HUES48 (cell line): ENCODE measurements at regions not wholly inside any gene's neighbourhood (a gene's known extent, or its start where the extent isn't known, plus 50 kb on each side); places are given as distances from the start of the nearest gene placed in this dataset.

Experiments
- H3K27ac ChIP-seq: one replicate; pipeline ENCODE4 v1.7.0; 2013; ENCODE audit warnings: low read depth, low read length, inconsistent platforms
- H3K27me3 ChIP-seq: 2 replicates; pipeline ENCODE4 v1.6.1; 2013; ENCODE audit warnings: mild to moderate bottlenecking, low read length; ENCODE audit not compliant: control insufficient read depth, insufficient read depth
- H3K36me3 ChIP-seq: 2 replicates; pipeline ENCODE4 v1.6.1; 2013; ENCODE audit warnings: low read length; ENCODE audit not compliant: control insufficient read depth, insufficient read depth
- H3K4me1 ChIP-seq: 2 replicates; pipeline ENCODE4 v1.6.1; 2013; ENCODE audit warnings: mild to moderate bottlenecking, low read length; ENCODE audit not compliant: control insufficient read depth, insufficient read depth
- H3K4me3 ChIP-seq: 2 replicates; pipeline ENCODE4 v1.5.1; 2013; ENCODE audit warnings: mild to moderate bottlenecking, low read depth, low read length
- H3K9ac ChIP-seq: 2 replicates; pipeline ENCODE4 v1.6.1; 2013; ENCODE audit warnings: mild to moderate bottlenecking, low read depth, low read length, moderate library complexity
- H3K9me3 ChIP-seq: 2 replicates; pipeline ENCODE4 v1.6.1; 2013; ENCODE audit warnings: low read length; ENCODE audit not compliant: control insufficient read depth, insufficient read depth

- Histone ChIP-seq H3K36me3 (no peaks in the 10 kb centered on the region), H3K9me3 (no peaks in the 10 kb centered on the region), H3K27me3 (no peaks in the 10 kb centered on the region), H3K9ac (no peak overlapping the region), H3K27ac (no peak overlapping the region), H3K4me3 (no peak overlapping the region), H3K4me1 (no peaks in the 10 kb centered on the region; the same call in 1 of the 2 replicates)
These were observed 364.6 kb upstream of the SULF2 start for GRCh38 chr20:48149902-48150301.

GRCh38 chr20:48148916-48149672 is 363.8 kb upstream of the SULF2 start:
- H3K4me3 ChIP-seq = no peak overlapping the region
- no peaks in the 10 kb centered on the region; the same call in 1 of the 2 replicates for H3K4me1 ChIP-seq
- no peaks in the 10 kb centered on the region for H3K36me3 ChIP-seq
- H3K27me3 ChIP-seq = no peaks in the 10 kb centered on the region
- no peak overlapping the region for H3K27ac ChIP-seq
- no peaks in the 10 kb centered on the region for H3K9me3 ChIP-seq
- no peak overlapping the region for H3K9ac ChIP-seq

- Histone ChIP-seq H3K4me3 (no peak overlapping the region), H3K36me3 (no peaks in the 10 kb centered on the region), H3K9me3 (no peaks in the 10 kb centered on the region), H3K27ac (no peak overlapping the region), H3K4me1 (peaks cover 5% of the 10 kb centered on the region; the same call in 1 of the 2 replicates), H3K9ac (no peak overlapping the region), H3K27me3 (no peaks in the 10 kb centered on the region)
These were observed 362.7 kb upstream of the SULF2 start for GRCh38 chr20:48148020-48148419.

GRCh38 chr20:48147311-48147710 is 362.0 kb upstream of the SULF2 start:
- no peak overlapping the region for H3K9ac ChIP-seq
- no peaks in the 10 kb centered on the region for H3K36me3 ChIP-seq
- no peak overlapping the region for H3K27ac ChIP-seq
- H3K4me3 ChIP-seq = no peak overlapping the region
- no peaks in the 10 kb centered on the region for H3K27me3 ChIP-seq
- H3K4me1 ChIP-seq = peaks cover 5% of the 10 kb centered on the region; the same call in 1 of the 2 replicates
- H3K9me3 ChIP-seq = no peaks in the 10 kb centered on the region

- no peak overlapping the region for H3K9ac ChIP-seq
- H3K9me3 ChIP-seq = no peaks in the 10 kb centered on the region
- no peaks in the 10 kb centered on the region for H3K36me3 ChIP-seq
- H3K27ac ChIP-seq = no peak overlapping the region
- peaks cover 5% of the 10 kb centered on the region; the same call in 1 of the 2 replicates for H3K4me1 ChIP-seq
- H3K27me3 ChIP-seq = no peaks in the 10 kb centered on the region
- no peak overlapping the region for H3K4me3 ChIP-seq
These were observed 361.6 kb upstream of the SULF2 start for GRCh38 chr20:48146877-48147276.

- H3K4me3 ChIP-seq = no peak overlapping the region
- no peak overlapping the region for H3K9ac ChIP-seq
- H3K36me3 ChIP-seq = no peaks in the 10 kb centered on the region
- H3K9me3 ChIP-seq = peaks cover 5% of the 10 kb centered on the region; the same call in 1 of the 2 replicates
- H3K4me1 ChIP-seq = 0 out of 2 replicates have a peak, but pooled peaks cover 5% of the 10 kb centered on the region
- H3K27ac ChIP-seq = no peak overlapping the region
- no peaks in the 10 kb centered on the region for H3K27me3 ChIP-seq
These were observed 361.0 kb upstream of the SULF2 start for GRCh38 chr20:48146308-48146707.

GRCh38 chr20:48143435-48144081 is 358.3 kb upstream of the SULF2 start:
- H3K9ac ChIP-seq = no peak overlapping the region
- H3K36me3 ChIP-seq = no peaks in the 10 kb centered on the region
- H3K9me3 ChIP-seq = peaks cover 11% of the 10 kb centered on the region; the same call in 1 of the 2 replicates
- H3K4me1 ChIP-seq = 0 out of 2 replicates have a peak, but pooled peaks cover 5% of the 10 kb centered on the region
- H3K27ac ChIP-seq = no peak overlapping the region
- H3K27me3 ChIP-seq = no peaks in the 10 kb centered on the region
- H3K4me3 ChIP-seq = no peak overlapping the region

- H3K36me3 ChIP-seq = no peaks in the 10 kb centered on the region
- no peaks in the 10 kb centered on the region for H3K27me3 ChIP-seq
- H3K27ac ChIP-seq = no peak overlapping the region
These were observed 357.2 kb upstream of the SULF2 start for GRCh38 chr20:48142516-48142773.

GRCh38 chr20:48141660-48142515 is 356.6 kb upstream of the SULF2 start:
- peaks cover 11% of the 10 kb centered on the region; the same call in 1 of the 2 replicates for H3K9me3 ChIP-seq
- no peak overlapping the region for H3K9ac ChIP-seq
- no peak overlapping the region for H3K27ac ChIP-seq
- H3K4me3 ChIP-seq = no peak overlapping the region
- H3K4me1 ChIP-seq = 0 out of 2 replicates have a peak, but pooled peaks cover 5% of the 10 kb centered on the region
- H3K27me3 ChIP-seq = no peaks in the 10 kb centered on the region
- H3K36me3 ChIP-seq = no peaks in the 10 kb centered on the region

More at GRCh38 chr20:48142516-48142773, 357.2 kb upstream of the SULF2 start:
- Histone ChIP-seq H3K4me3 (no peak overlapping the region), H3K9me3 (peaks cover 11% of the 10 kb centered on the region; the same call in 1 of the 2 replicates), H3K4me1 (0 out of 2 replicates have a peak, but pooled peaks cover 5% of the 10 kb centered on the region), H3K9ac (no peak overlapping the region)

GRCh38 chr20:48139262-48140041 is 354.2 kb upstream of the SULF2 start:
- Histone ChIP-seq H3K27me3 (no peaks in the 10 kb centered on the region), H3K4me3 (no peak overlapping the region), H3K36me3 (no peaks in the 10 kb centered on the region), H3K9ac (no peak overlapping the region), H3K27ac (no peak overlapping the region), H3K4me1 (0 out of 2 replicates have a peak, but pooled peaks cover 5% of the 10 kb centered on the region), H3K9me3 (peaks cover 11% of the 10 kb centered on the region; the same call in 1 of the 2 replicates)
